ENCODE measurements at regions not wholly inside any gene's neighbourhood (a gene's known extent, or its start where the extent isn't known, plus 50 kb on each side); places are given as distances from the start of the nearest gene placed in this dataset.

GRCh38 chrX:138298268-138298667, 413.2 kb downstream of the FGF13 start:
- no peak for TF ChIP-seq CTCF (IDR thresholded peaks at IDR 0.05 in 2 of 3, conservative IDR thresholded peaks at IDR 0.05 in 1 of 3; ENCODE audit: borderline replicate concordance in 1 of 3, insufficient read depth in 1 of 3, low read depth in 2 of 3, low read length in 2 of 3)
- TF ChIP-seq SIN3A (IDR thresholded peaks at IDR 0.05; ENCODE audit: low read depth), result no peak
- TF ChIP-seq POLR2A (IDR thresholded peaks at IDR 0.05; ENCODE audit: borderline replicate concordance, extremely low read depth, insufficient read depth, insufficient read length), result no peak
- TF ChIP-seq RAD21 (IDR thresholded peaks at IDR 0.05; ENCODE audit: low read depth), result no peak
- no peak for TF ChIP-seq JUND (IDR thresholded peaks at IDR 0.05)
- no peak for TF ChIP-seq YY1 (IDR thresholded peaks at IDR 0.05; ENCODE audit: extremely low read depth, insufficient replicate concordance, low read depth, low read length)
- no peak for TF ChIP-seq MAX (IDR thresholded peaks at IDR 0.05)
- TF ChIP-seq ATF3 (IDR thresholded peaks at IDR 0.05), result no peak
- no peak for TF ChIP-seq EZH2 (IDR thresholded peaks at IDR 0.05)
- no peak for TF ChIP-seq CEBPB (IDR thresholded peaks at IDR 0.05; ENCODE audit: low read depth)
